ENCODE measurements at regions not wholly inside any gene's neighbourhood (a gene's known extent, or its start where the extent isn't known, plus 50 kb on each side); places are given as distances from the start of the nearest gene placed in this dataset.

GRCh38 chr9:80504601-80505230 lies 933.0 kb downstream of the TLE4 start:
- TF ChIP-seq CTCF (IDR thresholded peaks at IDR 0.05 in 2 of 3, conservative IDR thresholded peaks at IDR 0.05 in 1 of 3; ENCODE audit: insufficient read depth in 2 of 3, low read depth in 1 of 3, low read length in 3 of 3) (no peak), ZNF232 (CRISPR knock-in tag; IDR thresholded peaks at IDR 0.05) (no peak), SRSF9 (IDR thresholded peaks at IDR 0.05; ENCODE audit: borderline replicate concordance, low read depth, low read length) (no peak), EZH2 (IDR thresholded peaks at IDR 0.05; ENCODE audit: borderline replicate concordance, low read depth, low read length) (no peak), TFE3 (CRISPR knock-in tag; IDR thresholded peaks at IDR 0.05) (no peak)
